NT2/D1 (cell line): ENCODE measurements at regions not wholly inside any gene's neighbourhood (a gene's known extent, or its start where the extent isn't known, plus 50 kb on each side); places are given as distances from the start of the nearest gene placed in this dataset.

Experiments
- DNase-seq: peaks from one replicate; pipeline ENCODE4 v3.0.0-alpha.2; 2011; ENCODE audit warnings: low read depth, low spot score
- H3K27me3 ChIP-seq: 2 replicates; pipeline ENCODE4 v1.6.0; 2011; ENCODE audit warnings: mild to moderate bottlenecking; ENCODE audit not compliant: insufficient read length, insufficient read depth
- H3K36me3 ChIP-seq: 2 replicates; pipeline ENCODE4 v1.6.1; 2011; ENCODE audit warnings: mild to moderate bottlenecking, low read length, mixed read lengths; ENCODE audit not compliant: insufficient read depth, insufficient read length
- H3K4me1 ChIP-seq: 2 replicates; pipeline ENCODE4 v1.5.1; 2011; ENCODE audit not compliant: insufficient read depth, insufficient read length
- H3K4me3 ChIP-seq: 2 replicates; pipeline ENCODE4 v1.5.1; 2011; ENCODE audit warnings: low read depth; ENCODE audit not compliant: insufficient read length
- H3K9ac ChIP-seq: 2 replicates; pipeline ENCODE4 v1.6.0; 2011; ENCODE audit warnings: low read depth; ENCODE audit not compliant: insufficient read length
- H3K9me3 ChIP-seq: 2 replicates; pipeline ENCODE4 v1.5.1; 2011; ENCODE audit warnings: mild to moderate bottlenecking, low read length; ENCODE audit not compliant: insufficient read depth
- SUZ12 ChIP-seq: IDR thresholded peaks from 2 replicates; pipeline ENCODE4 v1.6.1; 2011; ENCODE audit not compliant: insufficient read length, insufficient read depth; ENCODE audit errors: extremely low read depth
- YY1 ChIP-seq: IDR thresholded peaks from 2 replicates; pipeline ENCODE4 v1.6.1; 2011; ENCODE audit not compliant: insufficient read length, insufficient read depth
- ZNF274 ChIP-seq: IDR thresholded peaks from 2 replicates; pipeline ENCODE4 v1.6.1; 2011; ENCODE audit warnings: mild to moderate bottlenecking, low read depth, low read length

GRCh38 chr12:60441577-60441976, 845.7 kb downstream of the SLC16A7 start:
- no peak overlapping the region for H3K4me3 ChIP-seq
- H3K36me3 ChIP-seq = no peaks in the 10 kb centered on the region
- no peaks in the 10 kb centered on the region for H3K4me1 ChIP-seq
- no peak for DNase-seq
- no peaks in the 10 kb centered on the region; the same call in 1 of the 2 replicates for H3K9me3 ChIP-seq
- H3K27me3 ChIP-seq = no peaks in the 10 kb centered on the region
- no peak for TF ChIP-seq SUZ12
- TF ChIP-seq ZNF274 = no peak
- no peak for TF ChIP-seq YY1
- H3K9ac ChIP-seq = no peak overlapping the region

- Histone ChIP-seq H3K27me3 (no peaks in the 10 kb centered on the region), H3K4me3 (no peak overlapping the region), H3K9ac (no peak overlapping the region), H3K4me1 (no peaks in the 10 kb centered on the region), H3K9me3 (no peaks in the 10 kb centered on the region), H3K36me3 (no peaks in the 10 kb centered on the region)
- DNase-seq = no peak
- TF ChIP-seq ZNF274 (no peak), YY1 (no peak), SUZ12 (no peak)
These were observed 855.6 kb downstream of the SLC16A7 start for GRCh38 chr12:60451457-60451856.

- Histone ChIP-seq H3K36me3 (no peaks in the 10 kb centered on the region), H3K9me3 (no peaks in the 10 kb centered on the region), H3K9ac (no peak overlapping the region), H3K4me3 (no peak overlapping the region), H3K4me1 (no peaks in the 10 kb centered on the region), H3K27me3 (no peaks in the 10 kb centered on the region)
- no peak for TF ChIP-seq ZNF274
- TF ChIP-seq SUZ12 = no peak
- TF ChIP-seq YY1 = no peak
- no peak for DNase-seq
These were observed 869.2 kb downstream of the SLC16A7 start for GRCh38 chr12:60465060-60465459.

- H3K9me3 ChIP-seq = no peaks in the 10 kb centered on the region
These were observed 872.7 kb downstream of the SLC16A7 start for GRCh38 chr12:60468546-60468945.

GRCh38 chr12:60475825-60476224, 880.0 kb downstream of the SLC16A7 start:
- Histone ChIP-seq H3K4me1 (no peaks in the 10 kb centered on the region), H3K9me3 (no peaks in the 10 kb centered on the region), H3K4me3 (no peak overlapping the region), H3K36me3 (no peaks in the 10 kb centered on the region), H3K9ac (no peak overlapping the region), H3K27me3 (no peaks in the 10 kb centered on the region)
- TF ChIP-seq SUZ12 = no peak
- TF ChIP-seq YY1 = no peak
- TF ChIP-seq ZNF274 = no peak
- peak; percentile 2 for DNase-seq

More at GRCh38 chr12:60468546-60468945, 872.7 kb downstream of the SLC16A7 start:
- no peaks in the 10 kb centered on the region for H3K4me1 ChIP-seq
- TF ChIP-seq YY1 = no peak
- TF ChIP-seq ZNF274 = no peak
- no peak for TF ChIP-seq SUZ12
- H3K36me3 ChIP-seq = no peaks in the 10 kb centered on the region
- H3K9ac ChIP-seq = no peak overlapping the region
- no peak overlapping the region for H3K4me3 ChIP-seq
- no peak for DNase-seq
- no peaks in the 10 kb centered on the region for H3K27me3 ChIP-seq

GRCh38 chr12:60487284-60487683, 891.5 kb downstream of the SLC16A7 start:
- TF ChIP-seq SUZ12 (no peak), YY1 (no peak), ZNF274 (no peak)
- Histone ChIP-seq H3K9me3 (no peaks in the 10 kb centered on the region), H3K9ac (no peak overlapping the region), H3K36me3 (no peaks in the 10 kb centered on the region), H3K4me3 (no peak overlapping the region), H3K4me1 (no peaks in the 10 kb centered on the region), H3K27me3 (no peaks in the 10 kb centered on the region)
- no peak for DNase-seq

GRCh38 chr12:60489071-60489470, 893.2 kb downstream of the SLC16A7 start:
- TF ChIP-seq YY1 (no peak), ZNF274 (no peak), SUZ12 (no peak)
- Histone ChIP-seq H3K4me3 (no peak overlapping the region), H3K9me3 (no peaks in the 10 kb centered on the region), H3K36me3 (no peaks in the 10 kb centered on the region), H3K9ac (no peak overlapping the region), H3K4me1 (no peaks in the 10 kb centered on the region), H3K27me3 (no peaks in the 10 kb centered on the region)
- no peak for DNase-seq

GRCh38 chr12:60494244-60494643, 898.4 kb downstream of the SLC16A7 start:
- TF ChIP-seq SUZ12 (no peak), YY1 (no peak), ZNF274 (no peak)
- peak; percentile 11 for DNase-seq
- Histone ChIP-seq H3K27me3 (no peaks in the 10 kb centered on the region), H3K4me3 (no peak overlapping the region), H3K4me1 (no peaks in the 10 kb centered on the region), H3K9me3 (no peaks in the 10 kb centered on the region), H3K36me3 (no peaks in the 10 kb centered on the region), H3K9ac (no peak overlapping the region)
